SK-N-SH (cell line): ENCODE measurements at regions not wholly inside any gene's neighbourhood (a gene's known extent, or its start where the extent isn't known, plus 50 kb on each side); places are given as distances from the start of the nearest gene placed in this dataset.

Source experiments
- CTCF ChIA-PET: fragments of 300-600, 350-600 bp; formaldehyde crosslinking; extraction: SDS; loops from one replicate; lab custom pipeline; 2021; lab: Yijun Ruan, JAX
- POLR2A ChIA-PET: fragments of 350-600 bp; sonication (Branson Sonifier 250); formaldehyde crosslinking; extraction: SDS; loops from one replicate; lab custom pipeline; 2020; ENCODE audit warnings: antibody characterized with exemption, inconsistent platforms; lab: Yijun Ruan, JAX
- DNase-seq: peaks from one replicate; pipeline ENCODE4 v3.0.0; 2012
- H2AFZ ChIP-seq: fragments of 200-600 bp; sonication (generic); 2 replicates; pipeline ENCODE4 v1.8.1; 2016; ENCODE audit warnings: antibody characterized with exemption, mild to moderate bottlenecking, low read depth
- H3F3A ChIP-seq: fragments of 200-600 bp; sonication (generic); replicated peaks from 2 replicates; pipeline ENCODE3; 2016; ENCODE audit warnings: antibody characterized with exemption, mild to moderate bottlenecking; ENCODE audit not compliant: insufficient read depth
- H3K27ac ChIP-seq, 2 experiments: fragments of 200-500 bp in 1 of 2; fragments of 200-600 bp in 1 of 2; sonication (Bioruptor generic) in 1 of 2; sonication (generic), shearing (Covaris generic) in 1 of 2; 2 replicates each; pipeline versions ENCODE4 v1.5.1 to v1.6.1; 2014 to 2016; ENCODE audit warnings: low read depth in 2 of 2, inconsistent platforms in 1 of 2, low read length in 1 of 2, mild to moderate bottlenecking in 1 of 2, mixed read lengths in 1 of 2
- H3K27me3 ChIP-seq: fragments of 200-600 bp; sonication (generic), shearing (Covaris generic); 2 replicates; pipeline ENCODE4 v1.6.1; 2016; ENCODE audit warnings: mixed run types; ENCODE audit not compliant: insufficient read depth
- H3K36me3 ChIP-seq, 2 experiments: fragments of 200-500 bp in 1 of 2; fragments of 200-600 bp in 1 of 2; sonication (Bioruptor generic) in 1 of 2; sonication (generic) in 1 of 2; replicated peaks in 1 of 2; 2 replicates each; pipeline versions ENCODE3 to v1.5.1; 2014 to 2016; ENCODE audit warnings: low read length in 1 of 2, mild to moderate bottlenecking in 1 of 2; ENCODE audit not compliant: insufficient read depth in 2 of 2, control insufficient read depth in 1 of 2
- H3K4me1 ChIP-seq, 2 experiments: fragments of 200-500 bp in 1 of 2; fragments of 200-600 bp in 1 of 2; sonication (Bioruptor generic) in 1 of 2; sonication (generic), shearing (Covaris generic) in 1 of 2; 2 replicates each; pipeline versions ENCODE4 v1.5.1 to v1.6.1; 2014 to 2016; ENCODE audit warnings: low read depth in 1 of 2, low read length in 1 of 2, mixed run types in 1 of 2; ENCODE audit not compliant: insufficient read depth in 2 of 2, control insufficient read depth in 1 of 2
- H3K4me2 ChIP-seq: fragments of 200-600 bp; sonication (generic), shearing (Covaris generic); 2 replicates; pipeline ENCODE4 v1.6.1; 2017; ENCODE audit warnings: mixed run types
- H3K4me3 ChIP-seq, 2 experiments: fragments of 200-500 bp in 1 of 2; fragments of 200-600 bp in 1 of 2; sonication (Bioruptor generic) in 1 of 2; sonication (generic), shearing (Covaris generic) in 1 of 2; 2 replicates each; pipeline versions ENCODE4 v1.5.1 to v1.8.1; 2014 to 2016; ENCODE audit warnings: low read depth in 2 of 2, inconsistent platforms in 1 of 2, low read length in 1 of 2, mild to moderate bottlenecking in 1 of 2, mixed read lengths in 1 of 2, moderate library complexity in 1 of 2
- H3K79me2 ChIP-seq: fragments of 200-600 bp; sonication (generic); 2 replicates; pipeline ENCODE4 v1.8.1; 2017; ENCODE audit warnings: mild to moderate bottlenecking; ENCODE audit not compliant: insufficient read depth
- H3K9ac ChIP-seq: fragments of 200-600 bp; sonication (generic); 2 replicates; pipeline ENCODE4 v1.6.1; 2017; ENCODE audit warnings: mixed run types
- H3K9me2 ChIP-seq: fragments of 200-600 bp; sonication (generic); 2 replicates; pipeline ENCODE4 v1.6.1; 2017; ENCODE audit warnings: mixed run types
- H3K9me3 ChIP-seq: fragments of 200-600 bp; sonication (generic); 2 replicates; pipeline ENCODE4 v1.6.1; 2017; ENCODE audit warnings: mixed run types, mild to moderate bottlenecking, moderate library complexity
- H4K20me1 ChIP-seq: fragments of 200-600 bp; sonication (generic); 2 replicates; pipeline ENCODE4 v1.6.1; 2017; ENCODE audit warnings: mild to moderate bottlenecking, mixed run types; ENCODE audit not compliant: insufficient read depth
- ELF1 ChIP-seq: IDR thresholded peaks from 2 replicates; pipeline ENCODE4 v1.4.0; 2012
- EZH2phosphoT487 ChIP-seq: fragments of 200-600 bp; sonication (generic); IDR thresholded peaks from 2 replicates; pipeline ENCODE4 v1.6.1; 2017; ENCODE audit warnings: low read depth, mixed run types, mild to moderate bottlenecking, antibody characterized with exemption, moderate library complexity, borderline replicate concordance
- FOXJ3 ChIP-seq: sonication (generic); formaldehyde crosslinking; IDR thresholded peaks from 2 replicates; pipeline ENCODE4 v1.5.1; 2020; ENCODE audit warnings: mild to moderate bottlenecking, missing genetic modification reagents
- FOXM1 ChIP-seq: IDR thresholded peaks from 2 replicates; pipeline ENCODE4 v1.4.0; 2012; ENCODE audit warnings: low read depth, mild to moderate bottlenecking
- GABPA ChIP-seq: IDR thresholded peaks from 2 replicates; pipeline ENCODE4 v1.4.0; 2012; ENCODE audit warnings: low read depth, mild to moderate bottlenecking
- GATA2 ChIP-seq: sonication (generic); formaldehyde crosslinking; IDR thresholded peaks from 2 replicates; pipeline ENCODE4 v1.5.0; 2020; ENCODE audit warnings: mild to moderate bottlenecking, missing genetic modification reagents
- MEF2A ChIP-seq: IDR thresholded peaks from 2 replicates; pipeline ENCODE4 v1.4.0; 2012; ENCODE audit warnings: low read depth, borderline replicate concordance
- NFIC ChIP-seq: IDR thresholded peaks from 2 replicates; pipeline ENCODE4 v1.4.0; 2012; ENCODE audit warnings: borderline replicate concordance
- NRF1 ChIP-seq: IDR thresholded peaks from 2 replicates; pipeline ENCODE4 v1.6.1; 2012; ENCODE audit warnings: low read depth, mild to moderate bottlenecking, low read length
- RAD21 ChIP-seq: IDR thresholded peaks from 2 replicates; pipeline ENCODE4 v1.6.1; 2012; ENCODE audit warnings: mild to moderate bottlenecking, low read length
- RXRA ChIP-seq: IDR thresholded peaks from 2 replicates; pipeline ENCODE4 v1.4.0; 2012; ENCODE audit warnings: low read depth, mild to moderate bottlenecking, borderline replicate concordance
- SIN3A ChIP-seq: IDR thresholded peaks from 2 replicates; pipeline ENCODE4 v1.6.1; 2012; ENCODE audit warnings: low read depth, mild to moderate bottlenecking, low read length, moderate library complexity, borderline replicate concordance
- SMC3 ChIP-seq: IDR thresholded peaks from 2 replicates; pipeline ENCODE4 v1.6.1; 2012; ENCODE audit warnings: low read depth, low read length, improper control_type of control experiment
- WGBS: methylation state at CpG from one replicate; pipeline ENCODE4 v1.1.6; 2017; ENCODE audit warnings: low lambda C conversion rate; 5-methylcytosine and 5-hydroxymethylcytosine counted together
- TF ChIP-seq, protein P1 (sequence below): IDR thresholded peaks from 2 replicates; pipeline ENCODE4 v1.4.0; 2012; ENCODE audit warnings: low read depth, borderline replicate concordance
- TF ChIP-seq, protein P2 (sequence below): fragments of 150-350 bp; IDR thresholded peaks from 2 replicates; pipeline ENCODE4 v1.6.1; 2016; ENCODE audit warnings: mild to moderate bottlenecking, low read depth, low read length
- TF ChIP-seq, protein P3 (sequence below): IDR thresholded peaks from 2 replicates; pipeline ENCODE4 v1.4.0; 2012; ENCODE audit warnings: low read depth, borderline replicate concordance

DNA sequence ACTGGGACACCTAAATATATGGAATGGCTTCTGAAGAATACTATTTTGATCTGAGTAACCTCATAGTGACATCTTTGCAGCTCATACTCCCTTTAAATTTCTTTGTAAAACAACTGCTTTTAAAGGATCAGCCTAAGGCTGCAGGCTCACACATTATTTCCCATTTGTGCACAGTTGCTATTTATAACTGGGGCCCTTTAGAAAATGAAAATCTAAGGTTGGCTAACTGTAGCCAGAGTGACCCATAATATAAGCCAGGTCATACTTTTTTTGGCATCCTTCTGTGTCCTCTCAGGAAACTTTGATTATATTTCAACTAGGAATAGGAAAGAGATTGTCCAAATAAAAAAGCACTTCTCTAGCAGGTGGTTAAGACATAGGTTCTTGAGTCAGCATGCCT is 123.6 kb upstream of the RASGEF1B start:
- Histone ChIP-seq H2AFZ (no peak overlapping the region; the same call in 1 of the 2 replicates), H4K20me1 (no peaks in the 10 kb centered on the region), H3K36me3 (no peaks in the 10 kb centered on the region), H3K27me3 (no peaks in the 10 kb centered on the region), H3K4me2 (no peak overlapping the region), H3K9me2 (no peaks in the 10 kb centered on the region), H3K9me3 (no peaks in the 10 kb centered on the region), H3K4me1 (no peaks in the 10 kb centered on the region), H3K4me3 (no peak overlapping the region), H3F3A (no peaks in the 10 kb centered on the region), H3K9ac (no peak overlapping the region), H3K79me2 (no peaks in the 10 kb centered on the region), H3K27ac (no peak overlapping the region)
- ChIA-PET POLR2A (no interaction called here), CTCF (no interaction called here)
- TF ChIP-seq ELF1 (no peak), SMC3 (no peak), FOXJ3 (CRISPR knock-in tag) (no peak)
- no peak for DNase-seq

DNA sequence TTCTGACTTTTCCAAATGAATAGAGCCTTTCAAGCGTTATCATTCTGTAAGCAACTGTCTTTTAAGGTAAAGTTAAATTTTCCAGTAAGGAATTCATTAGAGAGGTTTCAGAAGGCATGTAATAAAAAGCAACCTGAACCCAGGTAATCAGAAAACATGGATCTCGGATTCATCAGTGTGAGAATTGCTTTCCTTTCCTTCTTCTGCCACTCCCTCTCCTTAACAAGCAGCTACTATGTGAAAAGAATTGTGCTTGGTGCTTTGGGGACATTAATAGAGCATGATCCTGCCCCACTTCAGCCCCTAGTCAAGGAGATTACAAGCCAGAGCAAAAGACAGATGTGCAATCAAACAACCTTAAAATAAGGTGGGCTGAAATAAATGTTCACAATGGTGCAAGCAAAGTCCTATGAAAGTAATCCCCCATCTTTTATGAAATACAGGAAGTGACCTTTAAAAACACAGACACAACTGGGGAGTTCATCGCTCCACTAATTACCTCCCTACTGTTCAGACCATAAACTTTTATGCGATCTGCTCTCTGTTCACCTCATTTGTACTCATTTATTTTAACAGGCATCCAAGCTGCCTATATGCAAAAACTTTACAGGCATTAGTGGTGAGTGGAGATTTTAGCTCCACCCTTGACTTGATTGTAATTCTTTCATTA is 122.9 kb upstream of the RASGEF1B start:
- no peaks in the 10 kb centered on the region for H3K4me1 ChIP-seq
- no peaks in the 10 kb centered on the region for H3K27me3 ChIP-seq
- no peak overlapping the region; the same call in 1 of the 2 replicates for H2AFZ ChIP-seq
- H3K27ac ChIP-seq = no peak overlapping the region
- ChIA-PET POLR2A (no interaction called here), CTCF (interaction anchor here (1.2 kb wide), 1 partner anchor 249 kb away, joined by 3 read pairs; no protein-coding TSS in a partner anchor)
- DNase-seq = no peak
- no peaks in the 10 kb centered on the region for H3F3A ChIP-seq
- no peaks in the 10 kb centered on the region for H4K20me1 ChIP-seq
- no peak overlapping the region for H3K9ac ChIP-seq
- no peak overlapping the region for H3K4me3 ChIP-seq
- H3K4me2 ChIP-seq = no peak overlapping the region
- no peaks in the 10 kb centered on the region for H3K9me3 ChIP-seq
- no peaks in the 10 kb centered on the region for H3K36me3 ChIP-seq
- H3K9me2 ChIP-seq = no peaks in the 10 kb centered on the region
- 19% methylated on average over 4 of the region's 4 CpGs for WGBS
- no peaks in the 10 kb centered on the region for H3K79me2 ChIP-seq
- no peak for TF ChIP-seq MEF2A
- no peak for TF ChIP-seq RAD21
- TF ChIP-seq EZH2phosphoT487 = no peak
- TF ChIP-seq, protein P1, sequence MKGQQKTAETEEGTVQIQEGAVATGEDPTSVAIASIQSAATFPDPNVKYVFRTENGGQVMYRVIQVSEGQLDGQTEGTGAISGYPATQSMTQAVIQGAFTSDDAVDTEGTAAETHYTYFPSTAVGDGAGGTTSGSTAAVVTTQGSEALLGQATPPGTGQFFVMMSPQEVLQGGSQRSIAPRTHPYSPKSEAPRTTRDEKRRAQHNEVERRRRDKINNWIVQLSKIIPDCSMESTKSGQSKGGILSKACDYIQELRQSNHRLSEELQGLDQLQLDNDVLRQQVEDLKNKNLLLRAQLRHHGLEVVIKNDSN = no peak

DNA sequence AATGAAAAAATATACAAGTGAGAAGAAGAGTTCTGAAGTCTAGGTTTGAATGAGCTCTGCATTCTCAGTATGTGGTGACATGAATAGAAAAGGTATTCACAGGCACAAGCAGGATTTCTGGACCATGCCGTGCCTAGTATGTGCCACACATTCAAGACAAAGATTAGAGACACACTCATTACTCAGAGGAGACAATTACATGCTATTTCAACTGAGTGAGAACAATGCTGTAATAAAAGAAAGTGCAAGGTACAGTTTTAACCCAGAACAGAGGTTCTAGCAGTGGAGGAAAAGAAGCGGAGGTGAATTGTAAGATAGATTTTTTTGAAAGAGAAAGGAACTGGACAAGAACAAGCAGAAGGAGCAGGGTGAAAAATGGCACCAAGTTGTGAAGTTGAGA is 121.0 kb upstream of the RASGEF1B start:
- H3K4me3 ChIP-seq = no peak overlapping the region
- no peak overlapping the region for H3K4me2 ChIP-seq
- no peaks in the 10 kb centered on the region for H3K9me2 ChIP-seq
- no peak overlapping the region for H3K9ac ChIP-seq
- 5% methylated on average over 2 of the region's 2 CpGs for WGBS
- no peaks in the 10 kb centered on the region for H4K20me1 ChIP-seq
- H3F3A ChIP-seq = no peaks in the 10 kb centered on the region
- no peaks in the 10 kb centered on the region for H3K36me3 ChIP-seq
- H3K4me1 ChIP-seq = no peaks in the 10 kb centered on the region
- H3K27me3 ChIP-seq = no peaks in the 10 kb centered on the region
- H3K27ac ChIP-seq = no peak overlapping the region
- H3K79me2 ChIP-seq = no peaks in the 10 kb centered on the region
- POLR2A ChIA-PET = no interaction called here
- H3K9me3 ChIP-seq = no peaks in the 10 kb centered on the region
- CTCF ChIA-PET = no interaction called here
- TF ChIP-seq FOXM1 (no peak), FOXJ3 (CRISPR knock-in tag) (no peak), ELF1 (no peak), SIN3A (no peak), NFIC (no peak), GABPA (no peak), NRF1 (no peak), GATA2 (CRISPR knock-in tag) (no peak), RXRA (no peak)
- TF ChIP-seq, protein P2, sequence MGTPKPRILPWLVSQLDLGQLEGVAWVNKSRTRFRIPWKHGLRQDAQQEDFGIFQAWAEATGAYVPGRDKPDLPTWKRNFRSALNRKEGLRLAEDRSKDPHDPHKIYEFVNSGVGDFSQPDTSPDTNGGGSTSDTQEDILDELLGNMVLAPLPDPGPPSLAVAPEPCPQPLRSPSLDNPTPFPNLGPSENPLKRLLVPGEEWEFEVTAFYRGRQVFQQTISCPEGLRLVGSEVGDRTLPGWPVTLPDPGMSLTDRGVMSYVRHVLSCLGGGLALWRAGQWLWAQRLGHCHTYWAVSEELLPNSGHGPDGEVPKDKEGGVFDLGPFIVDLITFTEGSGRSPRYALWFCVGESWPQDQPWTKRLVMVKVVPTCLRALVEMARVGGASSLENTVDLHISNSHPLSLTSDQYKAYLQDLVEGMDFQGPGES = no peak
- TF ChIP-seq, protein P3, sequence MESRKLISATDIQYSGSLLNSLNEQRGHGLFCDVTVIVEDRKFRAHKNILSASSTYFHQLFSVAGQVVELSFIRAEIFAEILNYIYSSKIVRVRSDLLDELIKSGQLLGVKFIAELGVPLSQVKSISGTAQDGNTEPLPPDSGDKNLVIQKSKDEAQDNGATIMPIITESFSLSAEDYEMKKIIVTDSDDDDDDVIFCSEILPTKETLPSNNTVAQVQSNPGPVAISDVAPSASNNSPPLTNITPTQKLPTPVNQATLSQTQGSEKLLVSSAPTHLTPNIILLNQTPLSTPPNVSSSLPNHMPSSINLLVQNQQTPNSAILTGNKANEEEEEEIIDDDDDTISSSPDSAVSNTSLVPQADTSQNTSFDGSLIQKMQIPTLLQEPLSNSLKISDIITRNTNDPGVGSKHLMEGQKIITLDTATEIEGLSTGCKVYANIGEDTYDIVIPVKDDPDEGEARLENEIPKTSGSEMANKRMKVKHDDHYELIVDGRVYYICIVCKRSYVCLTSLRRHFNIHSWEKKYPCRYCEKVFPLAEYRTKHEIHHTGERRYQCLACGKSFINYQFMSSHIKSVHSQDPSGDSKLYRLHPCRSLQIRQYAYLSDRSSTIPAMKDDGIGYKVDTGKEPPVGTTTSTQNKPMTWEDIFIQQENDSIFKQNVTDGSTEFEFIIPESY = no peak
- TF ChIP-seq, all 33 proteins: peak for 0
- no peak overlapping the region for H2AFZ ChIP-seq
- DNase-seq = no peak
